Activated naive CD8-positive, alpha-beta T cell treated with anti-CD3 and anti-CD28 coated beads, Interleukin-2, amount 50 U/mL, for 24 hours (primary cell): ENCODE measurements at regions not wholly inside any gene's neighbourhood (a gene's known extent, or its start where the extent isn't known, plus 50 kb on each side); places are given as distances from the start of the nearest gene placed in this dataset.
"Not testable (repeated sequence)": the region's sequence is repeated elsewhere in the genome, so short reads cannot be mapped to it uniquely, and the experiment has no call there.

Source experiments
- ATAC-seq: fragments of 150-1000 bp; cut with Tn5 transposase; one replicate; pipeline ENCODE4 v1.10.0; 2021
- DNase-seq: peaks from one replicate; pipeline ENCODE4 v3.0.0; 2021
- H3K27ac Mint-ChIP-seq: one replicate; pipeline ENCODE4 v1.8.0; 2021; ENCODE audit warnings: mild to moderate bottlenecking, mixed read lengths
- H3K27me3 Mint-ChIP-seq: one replicate; pipeline ENCODE4 v1.8.0; 2021; ENCODE audit warnings: mixed read lengths
- H3K36me3 Mint-ChIP-seq: one replicate; pipeline ENCODE4 v1.8.0; 2021; ENCODE audit warnings: low read depth, mixed read lengths
- H3K4me1 Mint-ChIP-seq: one replicate; pipeline ENCODE4 v1.8.0; 2021; ENCODE audit warnings: mixed read lengths
- H3K4me3 Mint-ChIP-seq: one replicate; pipeline ENCODE4 v1.8.0; 2021; ENCODE audit warnings: mild to moderate bottlenecking, moderate library complexity, mixed read lengths
- H3K9me3 Mint-ChIP-seq: one replicate; pipeline ENCODE4 v1.8.0; 2021; ENCODE audit warnings: mixed read lengths

GRCh38 chr1:227508431-227508830 lies 54.9 kb upstream of the ZNF678 start:
- Mint-ChIP-seq H3K36me3 (no peaks in the 10 kb centered on the region), H3K27me3 (peaks cover 8% of the 10 kb centered on the region), H3K4me1 (no peaks in the 10 kb centered on the region), H3K27ac (no peak overlapping the region), H3K4me3 (no peak overlapping the region), H3K9me3 (no peaks in the 10 kb centered on the region)
- no peak for DNase-seq
- no peak for ATAC-seq

- H3K27ac Mint-ChIP-seq, H3K36me3 Mint-ChIP-seq, DNase-seq, ATAC-seq, H3K4me1 Mint-ChIP-seq, H3K4me3 Mint-ChIP-seq, H3K27me3 Mint-ChIP-seq, H3K9me3 Mint-ChIP-seq: not testable (repeated sequence)
Measured at GRCh38 chr1:227506490-227507393, 56.6 kb upstream of the ZNF678 start.

- not testable (repeated sequence) for H3K9me3 Mint-ChIP-seq, H3K4me1 Mint-ChIP-seq
Measured at GRCh38 chr1:227496045-227496444, 67.3 kb upstream of the ZNF678 start.

GRCh38 chr1:227493863-227494551 lies 69.3 kb upstream of the ZNF678 start:
- H3K9me3 Mint-ChIP-seq, H3K4me3 Mint-ChIP-seq, H3K4me1 Mint-ChIP-seq, H3K36me3 Mint-ChIP-seq, H3K27me3 Mint-ChIP-seq, DNase-seq, ATAC-seq, H3K27ac Mint-ChIP-seq: not testable (repeated sequence)

More at GRCh38 chr1:227496045-227496444, 67.3 kb upstream of the ZNF678 start:
- not testable (repeated sequence) for ATAC-seq, DNase-seq, H3K27me3 Mint-ChIP-seq, H3K4me3 Mint-ChIP-seq, H3K36me3 Mint-ChIP-seq, H3K27ac Mint-ChIP-seq

- DNase-seq (no peak), ATAC-seq (no peak)
- Mint-ChIP-seq H3K4me3 (no peak overlapping the region), H3K27me3 (no peaks in the 10 kb centered on the region), H3K36me3 (peaks cover 5% of the 10 kb centered on the region), H3K4me1 (no peaks in the 10 kb centered on the region), H3K9me3 (peaks cover 4% of the 10 kb centered on the region), H3K27ac (no peak overlapping the region)
Measured at GRCh38 chr1:227490478-227490877, 72.9 kb upstream of the ZNF678 start.

- no peak for DNase-seq
- Mint-ChIP-seq H3K36me3 (peaks cover 5% of the 10 kb centered on the region), H3K4me3 (no peak overlapping the region), H3K27me3 (no peaks in the 10 kb centered on the region), H3K4me1 (no peaks in the 10 kb centered on the region), H3K27ac (no peak overlapping the region), H3K9me3 (peaks cover 4% of the 10 kb centered on the region)
- ATAC-seq, result no peak
Measured at GRCh38 chr1:227490001-227490400, 73.4 kb upstream of the ZNF678 start.

- Mint-ChIP-seq H3K4me3 (no peak overlapping the region), H3K27ac (no peak overlapping the region), H3K36me3 (peaks cover 5% of the 10 kb centered on the region), H3K4me1 (no peaks in the 10 kb centered on the region), H3K27me3 (no peaks in the 10 kb centered on the region), H3K9me3 (peaks cover 4% of the 10 kb centered on the region)
- ATAC-seq (no peak), DNase-seq (no peak)
Measured at GRCh38 chr1:227489572-227489971, 73.8 kb upstream of the ZNF678 start.

- H3K4me1 Mint-ChIP-seq, result no peaks in the 10 kb centered on the region
- no peaks in the 10 kb centered on the region for H3K27me3 Mint-ChIP-seq
- peaks cover 5% of the 10 kb centered on the region for H3K36me3 Mint-ChIP-seq
- ATAC-seq, result no peak
- H3K4me3 Mint-ChIP-seq, result no peak overlapping the region
- no peak for DNase-seq
- no peak overlapping the region for H3K27ac Mint-ChIP-seq
- peaks cover 4% of the 10 kb centered on the region for H3K9me3 Mint-ChIP-seq
Measured at GRCh38 chr1:227487606-227488005, 75.8 kb upstream of the ZNF678 start.

GRCh38 chr1:227486559-227486958 lies 76.8 kb upstream of the ZNF678 start:
- Mint-ChIP-seq H3K27ac (no peak overlapping the region), H3K36me3 (peaks cover 5% of the 10 kb centered on the region), H3K27me3 (peaks cover under 1% of the 10 kb centered on the region), H3K4me3 (no peak overlapping the region), H3K4me1 (no peaks in the 10 kb centered on the region), H3K9me3 (peaks cover 4% of the 10 kb centered on the region)
- DNase-seq (no peak), ATAC-seq (no peak)

GRCh38 chr1:227482023-227482299 lies 81.4 kb upstream of the ZNF678 start:
- H3K27ac Mint-ChIP-seq, result no peak overlapping the region
- ATAC-seq, result no peak
- H3K4me1 Mint-ChIP-seq, result no peaks in the 10 kb centered on the region
- H3K36me3 Mint-ChIP-seq, result no peaks in the 10 kb centered on the region
- no peak for DNase-seq
- H3K27me3 Mint-ChIP-seq, result peaks cover 24% of the 10 kb centered on the region
- no peak overlapping the region for H3K4me3 Mint-ChIP-seq
- H3K9me3 Mint-ChIP-seq, result no peaks in the 10 kb centered on the region

- H3K27ac Mint-ChIP-seq, H3K4me1 Mint-ChIP-seq, ATAC-seq, H3K4me3 Mint-ChIP-seq, H3K36me3 Mint-ChIP-seq, DNase-seq, H3K9me3 Mint-ChIP-seq: not testable (repeated sequence)
- peaks cover 30% of the 10 kb centered on the region for H3K27me3 Mint-ChIP-seq
Measured at GRCh38 chr1:227474072-227474471, 89.3 kb upstream of the ZNF678 start.

GRCh38 chr1:227472772-227473171 lies 90.6 kb upstream of the ZNF678 start:
- no peak overlapping the region for H3K4me3 Mint-ChIP-seq
- DNase-seq, result no peak
- no peak overlapping the region for H3K27ac Mint-ChIP-seq
- H3K4me1 Mint-ChIP-seq, result no peaks in the 10 kb centered on the region
- ATAC-seq, result no peak
- H3K9me3 Mint-ChIP-seq, result no peaks in the 10 kb centered on the region
- H3K36me3 Mint-ChIP-seq, result no peaks in the 10 kb centered on the region
- peaks cover 24% of the 10 kb centered on the region for H3K27me3 Mint-ChIP-seq

- H3K4me3 Mint-ChIP-seq, result no peak overlapping the region
- H3K27ac Mint-ChIP-seq, result no peak overlapping the region
- H3K9me3 Mint-ChIP-seq, result no peaks in the 10 kb centered on the region
- H3K36me3 Mint-ChIP-seq, result no peaks in the 10 kb centered on the region
- peaks cover 7% of the 10 kb centered on the region for H3K27me3 Mint-ChIP-seq
- ATAC-seq (no peak), DNase-seq (no peak)
- H3K4me1 Mint-ChIP-seq, result no peaks in the 10 kb centered on the region
Measured at GRCh38 chr1:227470688-227471087, 92.7 kb upstream of the ZNF678 start.

GRCh38 chr1:227469708-227470107 lies 93.6 kb upstream of the ZNF678 start:
- H3K36me3 Mint-ChIP-seq, result no peaks in the 10 kb centered on the region
- H3K9me3 Mint-ChIP-seq, result no peaks in the 10 kb centered on the region
- ATAC-seq, result no peak
- no peak for DNase-seq
- H3K27ac Mint-ChIP-seq, result no peak overlapping the region
- H3K4me1 Mint-ChIP-seq, result no peaks in the 10 kb centered on the region
- H3K27me3 Mint-ChIP-seq, result no peaks in the 10 kb centered on the region
- no peak overlapping the region for H3K4me3 Mint-ChIP-seq

- Mint-ChIP-seq H3K4me3 (no peak overlapping the region), H3K27ac (no peak overlapping the region), H3K9me3 (no peaks in the 10 kb centered on the region), H3K27me3 (peaks cover 2% of the 10 kb centered on the region), H3K4me1 (no peaks in the 10 kb centered on the region), H3K36me3 (no peaks in the 10 kb centered on the region)
- DNase-seq (no peak), ATAC-seq (no peak)
Measured at GRCh38 chr1:227466039-227466645, 97.2 kb upstream of the ZNF678 start.
